NOMO-1 (cell line): ENCODE measurements at regions not wholly inside any gene's neighbourhood (a gene's known extent, or its start where the extent isn't known, plus 50 kb on each side); places are given as distances from the start of the nearest gene placed in this dataset.

ENCODE experiments used
- DNase-seq, 2 experiments: peaks; one replicate each; lab custom pipeline; 2025; ENCODE audit not compliant: unreplicated experiment in 2 of 2; lab: John Stamatoyannopoulos, UW

GRCh38 chr2:128490321-128490720 is 171.7 kb upstream of the HS6ST1 start:
- DNase-seq = no peak

GRCh38 chr2:128490881-128491691 is 172.4 kb upstream of the HS6ST1 start:
- no peak for DNase-seq

- DNase-seq = no peak
Observed at GRCh38 chr2:128491692-128492244, 173.1 kb upstream of the HS6ST1 start.

- no peak for DNase-seq
Observed at GRCh38 chr2:128492966-128493811, 174.5 kb upstream of the HS6ST1 start.

- no peak for DNase-seq
Observed at GRCh38 chr2:128493880-128494279, 175.2 kb upstream of the HS6ST1 start.

- DNase-seq = no peak
Observed at GRCh38 chr2:128494307-128494639, 175.6 kb upstream of the HS6ST1 start.

GRCh38 chr2:128494640-128495321 is 176.1 kb upstream of the HS6ST1 start:
- DNase-seq = no peak

- no peak for DNase-seq
Observed at GRCh38 chr2:128495996-128496547, 177.4 kb upstream of the HS6ST1 start.

- DNase-seq = no peak
Observed at GRCh38 chr2:128496700-128497099, 178.0 kb upstream of the HS6ST1 start.

GRCh38 chr2:128497461-128497860 is 178.8 kb upstream of the HS6ST1 start:
- no peak for DNase-seq

GRCh38 chr2:128498086-128498485 is 179.4 kb upstream of the HS6ST1 start:
- no peak for DNase-seq

- DNase-seq = no peak
Observed at GRCh38 chr2:128498589-128498988, 179.9 kb upstream of the HS6ST1 start.

GRCh38 chr2:128499367-128500137 is 180.9 kb upstream of the HS6ST1 start:
- no peak for DNase-seq

GRCh38 chr2:128500138-128500800 is 181.6 kb upstream of the HS6ST1 start:
- no peak for DNase-seq

GRCh38 chr2:128501006-128501690 is 182.5 kb upstream of the HS6ST1 start:
- no peak for DNase-seq

- no peak for DNase-seq
Observed at GRCh38 chr2:128501700-128502099, 183.0 kb upstream of the HS6ST1 start.

- no peak for DNase-seq
Observed at GRCh38 chr2:128502200-128502599, 183.5 kb upstream of the HS6ST1 start.

- DNase-seq = no peak
Observed at GRCh38 chr2:128502638-128503246, 184.1 kb upstream of the HS6ST1 start.
